ENCODE measurements at regions not wholly inside any gene's neighbourhood (a gene's known extent, or its start where the extent isn't known, plus 50 kb on each side); places are given as distances from the start of the nearest gene placed in this dataset.

- Histone ChIP-seq H3K27me3 (no peaks in the 10 kb centered on the region), H3K27ac (no peak overlapping the region), H3K36me3 (no peaks in the 10 kb centered on the region), H3K9me3 (no peaks in the 10 kb centered on the region), H3K4me1 (no peaks in the 10 kb centered on the region), H3K4me3 (no peak overlapping the region)
- TF ChIP-seq POLR2A (IDR thresholded peaks at IDR 0.05) (no peak), POLR2AphosphoS5 (IDR thresholded peaks at IDR 0.05; ENCODE audit: insufficient read depth in 1 of 2, low read depth in 1 of 2) (no peak), CTCF (IDR thresholded peaks at IDR 0.05) (no peak)
- intact Hi-C loops (cut with DNase I), result no loop called here
- DNase-seq (ENCODE audit: extremely low spot score in 2 of 2), result no peak
These were observed 65.8 kb downstream of the SALL1 start for GRCh38 chr16:51085271-51085670.

- no peak overlapping the region for H3K27ac ChIP-seq
- DNase-seq (ENCODE audit: extremely low spot score in 2 of 2), result no peak
- no peak overlapping the region for H3K4me3 ChIP-seq
- intact Hi-C loops (cut with DNase I), result no loop called here
- no peaks in the 10 kb centered on the region for H3K27me3 ChIP-seq
- H3K4me1 ChIP-seq, result no peaks in the 10 kb centered on the region
- no peaks in the 10 kb centered on the region for H3K9me3 ChIP-seq
- TF ChIP-seq POLR2AphosphoS5 (IDR thresholded peaks at IDR 0.05; ENCODE audit: insufficient read depth in 1 of 2, low read depth in 1 of 2), result no peak
- TF ChIP-seq CTCF (IDR thresholded peaks at IDR 0.05), result no peak
- no peak for TF ChIP-seq POLR2A (IDR thresholded peaks at IDR 0.05)
- H3K36me3 ChIP-seq, result no peaks in the 10 kb centered on the region
These were observed 66.8 kb downstream of the SALL1 start for GRCh38 chr16:51084074-51084928.

- no peak overlapping the region for H3K4me3 ChIP-seq
- no peaks in the 10 kb centered on the region for H3K27me3 ChIP-seq
- intact Hi-C loops (cut with DNase I), result no loop called here
- DNase-seq (ENCODE audit: extremely low spot score in 2 of 2), result no peak
- no peak for TF ChIP-seq POLR2A (IDR thresholded peaks at IDR 0.05)
- H3K27ac ChIP-seq, result no peak overlapping the region
- H3K4me1 ChIP-seq, result no peaks in the 10 kb centered on the region
- H3K36me3 ChIP-seq, result no peaks in the 10 kb centered on the region
- H3K9me3 ChIP-seq, result no peaks in the 10 kb centered on the region
These were observed 78.5 kb downstream of the SALL1 start for GRCh38 chr16:51072591-51072990.

GRCh38 chr16:51071326-51071725 is 79.7 kb downstream of the SALL1 start:
- H3K36me3 ChIP-seq, result no peaks in the 10 kb centered on the region
- H3K9me3 ChIP-seq, result no peaks in the 10 kb centered on the region
- TF ChIP-seq CTCF (IDR thresholded peaks at IDR 0.05), result no peak
- no peak for TF ChIP-seq POLR2AphosphoS5 (IDR thresholded peaks at IDR 0.05; ENCODE audit: insufficient read depth in 1 of 2, low read depth in 1 of 2)
- no peak for TF ChIP-seq POLR2A (IDR thresholded peaks at IDR 0.05)
- H3K4me1 ChIP-seq, result no peaks in the 10 kb centered on the region
- no peaks in the 10 kb centered on the region for H3K27me3 ChIP-seq
- intact Hi-C loops (cut with DNase I), result no loop called here
- H3K4me3 ChIP-seq, result no peak overlapping the region
- no peak overlapping the region for H3K27ac ChIP-seq
- no peak for DNase-seq (ENCODE audit: extremely low spot score in 2 of 2)

GRCh38 chr16:51067352-51067751 is 83.7 kb downstream of the SALL1 start:
- no peak overlapping the region for H3K4me3 ChIP-seq
- no peak for TF ChIP-seq CTCF (IDR thresholded peaks at IDR 0.05)
- no peak for TF ChIP-seq POLR2AphosphoS5 (IDR thresholded peaks at IDR 0.05; ENCODE audit: insufficient read depth in 1 of 2, low read depth in 1 of 2)
- TF ChIP-seq POLR2A (IDR thresholded peaks at IDR 0.05), result no peak
- DNase-seq (ENCODE audit: extremely low spot score in 2 of 2), result no peak
- no peaks in the 10 kb centered on the region for H3K9me3 ChIP-seq
- no peaks in the 10 kb centered on the region for H3K27me3 ChIP-seq
- H3K36me3 ChIP-seq, result no peaks in the 10 kb centered on the region
- no peak overlapping the region for H3K27ac ChIP-seq
- no peaks in the 10 kb centered on the region for H3K4me1 ChIP-seq
- intact Hi-C loops (cut with DNase I), result no loop called here
